Adrenal gland (tissue), 5 donors: ENCODE measurements at regions not wholly inside any gene's neighbourhood (a gene's known extent, or its start where the extent isn't known, plus 50 kb on each side); places are given as distances from the start of the nearest gene placed in this dataset.

Experiments used
- CTCF ChIP-seq, 6 experiments: fragments of 450-650 bp in 4 of 6; fragments of 200-600 bp in 2 of 6; sonication (generic) in 1 of 6; IDR thresholded peaks; 1 replicate in 5 of 6; 2 replicates in 1 of 6; pipeline versions ENCODE4 v1.5.1 to v1.8.0; 2016 to 2021; ENCODE audit warnings: antibody characterized with exemption in 6 of 6, mild to moderate bottlenecking in 2 of 6, moderate library complexity in 1 of 6
- POLR2A ChIP-seq, 2 donors: fragments of 450-650 bp; IDR thresholded peaks; one replicate each; pipeline ENCODE4 v1.6.1; 2017; ENCODE audit warnings: antibody characterized with exemption in 2 of 2, mild to moderate bottlenecking in 2 of 2, moderate library complexity in 1 of 2
- donor health status: DM: no; HTN: no; CAD: no.

DNA sequence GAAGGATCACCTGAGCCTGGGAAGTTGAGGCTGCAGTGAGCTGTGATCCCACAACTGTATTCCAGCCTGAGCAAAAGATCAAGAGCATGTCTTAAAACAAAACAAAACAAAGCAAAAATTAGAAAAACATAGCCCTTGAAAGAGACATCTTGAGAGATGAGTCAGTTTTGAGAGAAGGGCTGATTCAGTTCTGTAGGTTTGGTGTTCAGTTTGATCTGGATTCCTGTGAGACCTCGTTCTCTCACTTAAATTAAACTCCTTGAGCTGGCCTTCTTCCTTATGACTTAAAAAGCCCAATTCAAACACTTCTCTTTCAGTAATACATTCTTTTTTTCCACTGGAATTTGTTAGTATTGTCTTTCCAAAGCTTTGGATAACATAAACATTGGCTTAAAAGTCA lies 164.2 kb downstream of the NRIP1 start:
- TF ChIP-seq CTCF (IDR thresholded peaks at IDR 0.05) = no peak
- TF ChIP-seq POLR2A (IDR thresholded peaks at IDR 0.05) = no peak
